GM12892 (cell line): ENCODE measurements at regions not wholly inside any gene's neighbourhood (a gene's known extent, or its start where the extent isn't known, plus 50 kb on each side); places are given as distances from the start of the nearest gene placed in this dataset.

Experiments
- POLR2A ChIP-seq: IDR thresholded peaks from 2 replicates; pipeline ENCODE4 v1.6.1; 2011; ENCODE audit warnings: low read depth, low read length, control low read depth
- POLR2AphosphoS5 ChIP-seq: IDR thresholded peaks from 2 replicates; pipeline ENCODE4 v1.6.1; 2011; ENCODE audit warnings: low read depth, low read length, control low read depth
- TAF1 ChIP-seq: IDR thresholded peaks from 2 replicates; pipeline ENCODE4 v1.6.1; 2011; ENCODE audit warnings: low read depth, mild to moderate bottlenecking, control low read depth, low read length, borderline replicate concordance

- TF ChIP-seq POLR2AphosphoS5 (no peak), POLR2A (no peak), TAF1 (no peak)
Measured at GRCh38 chrX:42462917-42463316, 315.0 kb downstream of the PPP1R2C start.
